PC-9 (cell line): ENCODE measurements at regions not wholly inside any gene's neighbourhood (a gene's known extent, or its start where the extent isn't known, plus 50 kb on each side); places are given as distances from the start of the nearest gene placed in this dataset.

Source experiments
- CTCF ChIP-seq: fragments of 200-600 bp; sonication (generic); conservative IDR thresholded peaks from 2 replicates; pipeline ENCODE4 v1.6.1; 2017; ENCODE audit warnings: mixed run types, antibody characterized with exemption, mild to moderate bottlenecking, moderate library complexity
- EZH2 ChIP-seq: fragments of 200-600 bp; sonication (generic); IDR thresholded peaks from 2 replicates; pipeline ENCODE4 v1.8.0; 2017; ENCODE audit warnings: antibody characterized with exemption, low read depth

GRCh38 chr7:84693483-84693882 lies 493.4 kb downstream of the SEMA3D start:
- no peak for TF ChIP-seq CTCF
- TF ChIP-seq EZH2: no peak
